Loucy (cell line): ENCODE measurements at regions not wholly inside any gene's neighbourhood (a gene's known extent, or its start where the extent isn't known, plus 50 kb on each side); places are given as distances from the start of the nearest gene placed in this dataset.

Experiments
- H2AFZ ChIP-seq: fragments of 200-600 bp; sonication (generic); 2 replicates; pipeline ENCODE4 v1.6.0; 2016; ENCODE audit warnings: antibody characterized with exemption, mild to moderate bottlenecking, low read length, moderate library complexity
- H3F3A ChIP-seq: fragments of 200-600 bp; 2 replicates; pipeline ENCODE4 v1.6.0; 2016; ENCODE audit warnings: antibody characterized with exemption, low read depth, mild to moderate bottlenecking
- H3K27me3 ChIP-seq: fragments of 200-600 bp; sonication (generic); 2 replicates; pipeline ENCODE4 v1.6.1; 2014; ENCODE audit warnings: low read length, mild to moderate bottlenecking; ENCODE audit not compliant: insufficient read depth, poor library complexity, severe bottlenecking
- H3K36me3 ChIP-seq: fragments of 200-600 bp; sonication (generic); 2 replicates; pipeline ENCODE4 v1.6.1; 2016; ENCODE audit warnings: low read length; ENCODE audit not compliant: insufficient read depth
- H3K4me1 ChIP-seq: fragments of 200-600 bp; sonication (generic); 2 replicates; pipeline ENCODE4 v1.5.1; 2014; ENCODE audit warnings: low read length, mild to moderate bottlenecking; ENCODE audit not compliant: insufficient read depth, poor library complexity, severe bottlenecking
- H3K4me2 ChIP-seq: fragments of 200-600 bp; sonication (generic); 2 replicates; pipeline ENCODE4 v1.6.0; 2014; ENCODE audit warnings: antibody characterized with exemption, low read length, low read depth, mild to moderate bottlenecking; ENCODE audit not compliant: poor library complexity, severe bottlenecking
- H3K4me3 ChIP-seq: fragments of 200-600 bp; sonication (generic); 2 replicates; pipeline ENCODE4 v1.5.1; 2014; ENCODE audit warnings: low read length, mild to moderate bottlenecking, mixed read lengths; ENCODE audit not compliant: poor library complexity, severe bottlenecking
- H3K79me2 ChIP-seq: fragments of 200-600 bp; sonication (generic); 2 replicates; pipeline ENCODE4 v1.6.1; 2014; ENCODE audit warnings: low read length; ENCODE audit not compliant: insufficient read depth
- H3K9ac ChIP-seq: fragments of 200-600 bp; sonication (generic); 2 replicates; pipeline ENCODE4 v1.6.0; 2014; ENCODE audit warnings: mild to moderate bottlenecking, low read depth, low read length, moderate library complexity; ENCODE audit not compliant: poor library complexity, severe bottlenecking
- H3K9me2 ChIP-seq: fragments of 200-600 bp; sonication (generic); replicated peaks from 2 replicates; pipeline ENCODE4 v1.6.1; 2016; ENCODE audit warnings: low read depth, low read length, mixed read lengths
- H3K9me3 ChIP-seq: fragments of 200-600 bp; sonication (generic); 2 replicates; pipeline ENCODE4 v1.6.1; 2014; ENCODE audit warnings: mild to moderate bottlenecking, antibody characterized with exemption, low read length, low read depth; ENCODE audit not compliant: insufficient read depth
- H4K20me1 ChIP-seq: fragments of 200-600 bp; sonication (generic); 2 replicates; pipeline ENCODE4 v1.6.0; 2014; ENCODE audit warnings: antibody characterized with exemption, low read length, mild to moderate bottlenecking; ENCODE audit not compliant: insufficient read depth, poor library complexity, severe bottlenecking
- CTCF ChIP-seq: fragments of 200-600 bp; sonication (generic); conservative IDR thresholded peaks from 2 replicates; pipeline ENCODE4 v1.5.1; 2014; ENCODE audit warnings: mild to moderate bottlenecking, antibody characterized with exemption, low read length
- EZH2phosphoT487 ChIP-seq: fragments of 200-600 bp; IDR thresholded peaks from 2 replicates; pipeline ENCODE4 v1.6.1; 2018; ENCODE audit warnings: antibody characterized with exemption, mild to moderate bottlenecking, moderate library complexity, borderline replicate concordance

GRCh38 chr1:166527752-166528151 lies 311.5 kb upstream of the POGK start:
- H3K4me3 ChIP-seq = no peak overlapping the region
- H3F3A ChIP-seq = no peaks in the 10 kb centered on the region
- H3K9me2 ChIP-seq = no peaks in the 10 kb centered on the region; the same call in 1 of the 2 replicates
- no peaks in the 10 kb centered on the region for H3K9me3 ChIP-seq
- no peak overlapping the region for H3K4me2 ChIP-seq
- H2AFZ ChIP-seq = no peak overlapping the region
- H3K9ac ChIP-seq = no peak overlapping the region
- no peak for TF ChIP-seq EZH2phosphoT487
- no peak for TF ChIP-seq CTCF
- no peaks in the 10 kb centered on the region for H3K79me2 ChIP-seq
- H3K4me1 ChIP-seq = no peaks in the 10 kb centered on the region
- no peaks in the 10 kb centered on the region for H3K36me3 ChIP-seq
- H4K20me1 ChIP-seq = no peaks in the 10 kb centered on the region
- H3K27me3 ChIP-seq = no peaks in the 10 kb centered on the region

GRCh38 chr1:166538646-166539045 lies 300.6 kb upstream of the POGK start:
- Histone ChIP-seq H3K9ac (no peak overlapping the region), H3K4me1 (no peaks in the 10 kb centered on the region), H3K4me2 (no peak overlapping the region), H3K9me2 (no peaks in the 10 kb centered on the region; the same call in 1 of the 2 replicates), H3K27me3 (no peaks in the 10 kb centered on the region), H3K4me3 (no peak overlapping the region), H2AFZ (no peak overlapping the region), H3K79me2 (no peaks in the 10 kb centered on the region), H4K20me1 (no peaks in the 10 kb centered on the region), H3K9me3 (no peaks in the 10 kb centered on the region; the same call in 1 of the 2 replicates), H3K36me3 (no peaks in the 10 kb centered on the region), H3F3A (no peaks in the 10 kb centered on the region)
- TF ChIP-seq CTCF = no peak
- no peak for TF ChIP-seq EZH2phosphoT487

- Histone ChIP-seq H3F3A (no peaks in the 10 kb centered on the region), H3K36me3 (no peaks in the 10 kb centered on the region), H3K4me3 (no peak overlapping the region), H2AFZ (no peak overlapping the region), H3K9me3 (no peaks in the 10 kb centered on the region), H4K20me1 (no peaks in the 10 kb centered on the region), H3K4me1 (no peaks in the 10 kb centered on the region), H3K9me2 (no peaks in the 10 kb centered on the region; the same call in 1 of the 2 replicates), H3K9ac (no peak overlapping the region), H3K79me2 (no peaks in the 10 kb centered on the region), H3K4me2 (no peak overlapping the region), H3K27me3 (no peaks in the 10 kb centered on the region)
- no peak for TF ChIP-seq EZH2phosphoT487
- no peak for TF ChIP-seq CTCF
Observed at GRCh38 chr1:166544036-166544435, 295.2 kb upstream of the POGK start.
